ENCODE measurements at regions not wholly inside any gene's neighbourhood (a gene's known extent, or its start where the extent isn't known, plus 50 kb on each side); places are given as distances from the start of the nearest gene placed in this dataset.
"Not testable (repeated sequence)": the region's sequence is repeated elsewhere in the genome, so short reads cannot be mapped to it uniquely, and the experiment has no call there.

DNA sequence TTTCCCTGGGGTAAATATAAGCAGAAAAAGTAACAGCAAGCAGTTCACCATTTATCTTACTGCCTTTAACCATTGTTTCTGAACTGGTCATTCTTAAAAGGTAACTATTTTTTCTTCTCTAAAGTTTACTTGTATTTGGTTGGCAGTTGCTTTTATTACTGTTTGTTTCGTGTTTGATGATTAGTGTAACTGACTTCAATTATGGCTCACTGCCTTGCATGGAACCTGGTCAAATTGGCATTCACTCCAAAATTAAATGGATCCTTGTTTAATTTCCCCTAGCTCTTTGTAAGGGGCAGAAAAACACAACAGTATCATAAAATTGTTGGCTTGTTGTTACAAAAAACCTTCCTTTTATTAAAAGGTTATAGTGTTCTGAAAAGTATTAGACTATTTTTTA, 1723.9 kb upstream of the CDH6 start:
- Mint-ChIP-seq H3K36me3 (ENCODE audit: low read depth) (no peaks in the 10 kb centered on the region), H3K4me1 (ENCODE audit: low read depth) (no peaks in the 10 kb centered on the region), H3K4me3 (no peak overlapping the region), H3K27me3 (no peaks in the 10 kb centered on the region), H3K27ac (no peak overlapping the region), H3K9me3 (peaks cover 8% of the 10 kb centered on the region)
- ATAC-seq: no peak
- ChIA-PET CTCF (no interaction called here), POLR2A (no interaction called here)
- intact Hi-C loops (cut with micrococcal nuclease): no loop called here
- DNase-seq: no peak
- no peak for TF ChIP-seq CTCF (IDR thresholded peaks at IDR 0.05)

- Mint-ChIP-seq H3K4me3 (no peak overlapping the region), H3K4me1 (ENCODE audit: low read depth) (no peaks in the 10 kb centered on the region), H3K27me3 (no peaks in the 10 kb centered on the region), H3K9me3 (peaks cover 3% of the 10 kb centered on the region), H3K36me3 (ENCODE audit: low read depth) (no peaks in the 10 kb centered on the region), H3K27ac (no peak overlapping the region)
- DNase-seq (no peak), ATAC-seq (no peak)
- CTCF ChIA-PET: no interaction called here
- intact Hi-C loops (cut with micrococcal nuclease): no loop called here
- POLR2A ChIA-PET: no interaction called here
- no peak for TF ChIP-seq CTCF (IDR thresholded peaks at IDR 0.05)
Observed at GRCh38 chr5:29462241-29462640, 1731.2 kb upstream of the CDH6 start.

DNA sequence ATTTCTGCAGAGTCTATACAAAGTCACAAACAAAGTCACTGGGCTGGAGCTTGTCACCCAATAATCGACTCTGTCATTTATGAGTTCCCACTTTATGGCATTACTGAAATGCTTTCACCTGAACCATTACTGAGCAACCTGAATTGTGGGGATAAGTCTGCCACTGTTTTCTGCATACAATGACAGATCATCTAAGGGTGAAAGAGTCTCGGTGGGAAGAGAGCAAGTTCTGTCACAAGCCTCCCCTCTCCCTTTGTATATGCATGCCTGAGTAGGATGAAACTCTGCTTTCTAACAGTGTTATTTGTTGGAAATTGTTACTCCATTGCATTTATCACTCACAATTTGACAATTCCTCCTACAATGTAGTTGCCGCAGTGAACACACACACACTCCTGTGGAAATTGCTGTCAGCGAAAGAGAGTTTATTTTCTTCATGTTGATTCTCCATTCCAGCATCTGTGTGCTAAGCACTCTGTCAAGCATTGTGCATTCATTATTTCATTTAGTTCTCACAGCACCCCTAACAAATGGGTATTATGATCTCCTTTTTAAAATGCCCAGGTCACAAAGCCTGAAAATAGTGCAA, 1732.4 kb upstream of the CDH6 start:
- no peak for TF ChIP-seq CTCF (IDR thresholded peaks at IDR 0.05)
- Mint-ChIP-seq H3K9me3 (peaks cover 5% of the 10 kb centered on the region), H3K27me3 (no peaks in the 10 kb centered on the region), H3K27ac (no peak overlapping the region), H3K4me3 (no peak overlapping the region), H3K36me3 (ENCODE audit: low read depth) (no peaks in the 10 kb centered on the region), H3K4me1 (ENCODE audit: low read depth) (no peaks in the 10 kb centered on the region)
- intact Hi-C loops (cut with micrococcal nuclease): no loop called here
- ChIA-PET POLR2A (no interaction called here), CTCF (no interaction called here)
- DNase-seq (no peak), ATAC-seq (no peak)

- peaks cover 11% of the 10 kb centered on the region for H3K9me3 Mint-ChIP-seq
- H3K4me1 Mint-ChIP-seq (ENCODE audit: low read depth); CTCF ChIA-PET; H3K27ac Mint-ChIP-seq; H3K4me3 Mint-ChIP-seq; H3K36me3 Mint-ChIP-seq (ENCODE audit: low read depth); ATAC-seq; intact Hi-C loops (cut with micrococcal nuclease); H3K27me3 Mint-ChIP-seq; DNase-seq; POLR2A ChIA-PET: not testable (repeated sequence)
Observed at GRCh38 chr5:29451004-29451403, 1742.5 kb upstream of the CDH6 start.

- CTCF ChIA-PET: no interaction called here
- H3K9me3 Mint-ChIP-seq: peaks cover 18% of the 10 kb centered on the region
- POLR2A ChIA-PET: no interaction called here
- H3K4me1 Mint-ChIP-seq (ENCODE audit: low read depth): no peaks in the 10 kb centered on the region
- no peak overlapping the region for H3K27ac Mint-ChIP-seq
- DNase-seq: no peak
- H3K36me3 Mint-ChIP-seq (ENCODE audit: low read depth): no peaks in the 10 kb centered on the region
- intact Hi-C loops (cut with micrococcal nuclease): no loop called here
- no peak for TF ChIP-seq CTCF (IDR thresholded peaks at IDR 0.05)
- no peak for ATAC-seq
- no peak overlapping the region for H3K4me3 Mint-ChIP-seq
- no peaks in the 10 kb centered on the region for H3K27me3 Mint-ChIP-seq
Observed at GRCh38 chr5:29414681-29415080, 1778.8 kb upstream of the CDH6 start.

DNA sequence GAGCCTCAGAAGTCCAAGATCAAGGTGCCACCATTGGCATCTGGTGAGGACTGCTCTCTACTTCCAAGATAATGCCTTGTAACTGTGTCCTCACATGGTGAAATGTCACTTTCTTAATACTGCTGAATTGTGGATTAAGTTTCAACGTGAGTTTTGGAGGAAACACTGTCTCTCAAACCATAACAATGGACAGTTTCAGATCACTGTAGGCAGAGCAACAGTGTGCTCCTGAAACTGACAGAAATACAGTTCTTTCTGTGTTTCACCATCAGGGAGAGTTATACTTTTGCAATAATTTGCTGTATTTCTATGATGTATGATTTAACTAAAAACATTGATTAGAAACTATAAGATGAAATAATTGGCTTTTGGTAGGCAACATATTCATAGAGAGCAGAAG, 1780.5 kb upstream of the CDH6 start:
- ChIA-PET POLR2A (no interaction called here), CTCF (no interaction called here)
- Mint-ChIP-seq H3K36me3 (ENCODE audit: low read depth) (no peaks in the 10 kb centered on the region), H3K27me3 (no peaks in the 10 kb centered on the region), H3K4me3 (no peak overlapping the region), H3K4me1 (ENCODE audit: low read depth) (no peaks in the 10 kb centered on the region), H3K27ac (no peak overlapping the region), H3K9me3 (peaks cover 18% of the 10 kb centered on the region)
- ATAC-seq: no peak
- no peak for DNase-seq
- TF ChIP-seq CTCF (IDR thresholded peaks at IDR 0.05): no peak
- intact Hi-C loops (cut with micrococcal nuclease): no loop called here
